Renal cortical epithelial cell (primary cell): ENCODE measurements at regions not wholly inside any gene's neighbourhood (a gene's known extent, or its start where the extent isn't known, plus 50 kb on each side); places are given as distances from the start of the nearest gene placed in this dataset.
"Not testable (repeated sequence)": the region's sequence is repeated elsewhere in the genome, so short reads cannot be mapped to it uniquely, and the experiment has no call there.

Experiments
- DNase-seq: peaks from one replicate; pipeline ENCODE4 v3.0.0-alpha.2; 2011; ENCODE audit warnings: low read depth

- DNase-seq: not testable (repeated sequence)
These were observed 92.1 kb upstream of the MSH6 start for GRCh38 chr2:47690706-47691325.

DNA sequence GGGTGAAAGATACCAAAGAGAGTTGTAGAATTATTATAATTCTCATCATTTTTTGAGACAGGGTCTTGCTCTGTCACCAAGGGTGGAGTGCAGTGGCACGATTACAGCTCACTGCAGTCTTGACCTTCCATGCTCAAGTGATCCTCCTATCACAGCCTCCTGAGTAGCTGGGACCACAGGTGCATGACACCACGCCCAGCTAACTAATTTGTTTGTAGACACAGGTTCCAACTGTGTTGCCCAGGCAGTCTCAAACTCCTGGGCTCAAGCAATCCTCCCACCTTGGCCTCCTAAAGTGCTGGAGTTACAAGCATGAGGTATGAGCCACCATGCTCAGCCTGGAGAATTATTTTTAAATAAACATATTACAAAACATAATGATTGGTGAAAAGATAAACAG, 92.8 kb upstream of the MSH6 start:
- no peak for DNase-seq

- not testable (repeated sequence) for DNase-seq
These were observed 93.8 kb upstream of the MSH6 start for GRCh38 chr2:47689118-47689517.

GRCh38 chr2:47688561-47688960, 94.4 kb upstream of the MSH6 start:
- DNase-seq: no peak

DNA sequence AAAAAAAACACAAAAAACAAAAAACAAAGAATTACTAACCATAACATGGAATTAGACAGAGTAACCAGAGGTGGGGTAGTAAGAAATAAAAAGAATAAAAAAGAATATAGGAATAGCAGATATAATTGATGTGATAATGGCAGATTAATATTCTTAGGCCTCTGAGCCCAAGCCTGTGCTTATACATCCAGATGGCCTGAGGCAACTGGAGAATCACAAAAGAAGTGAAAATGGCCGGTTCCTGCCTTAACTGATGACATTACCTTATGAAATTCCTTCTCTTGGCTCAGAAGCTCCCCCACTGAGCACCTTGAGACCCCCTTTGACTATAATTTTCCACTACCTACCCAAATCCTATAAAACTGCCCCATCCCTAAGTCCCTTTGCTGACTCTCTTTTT, 95.1 kb upstream of the MSH6 start:
- no peak for DNase-seq

DNA sequence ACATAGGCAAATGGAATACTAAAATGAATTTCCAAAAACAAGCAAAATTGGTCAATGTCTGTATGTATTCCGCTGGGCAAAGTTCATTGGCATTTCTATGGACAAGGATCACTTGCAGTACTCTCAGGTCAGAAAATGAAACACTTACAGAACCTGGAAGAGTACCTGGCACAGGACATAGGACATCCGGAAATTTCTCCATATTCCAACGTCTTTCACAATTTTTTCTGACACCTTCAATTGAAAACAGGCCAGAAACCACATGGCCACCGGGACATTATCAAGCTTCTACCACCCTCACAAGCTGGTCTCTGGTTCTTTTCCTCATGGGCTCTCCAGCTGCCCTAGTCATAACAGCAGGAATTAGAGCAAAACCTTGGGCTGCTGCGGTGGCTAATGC, 96.9 kb upstream of the MSH6 start:
- DNase-seq: peak; percentile 21

- DNase-seq: no peak
These were observed 100.7 kb upstream of the MSH6 start for GRCh38 chr2:47682216-47682749.

- no peak for DNase-seq
These were observed 105.6 kb upstream of the KCNK12 start for GRCh38 chr2:47676261-47676926.

GRCh38 chr2:47675196-47675825, 104.5 kb upstream of the KCNK12 start:
- no peak for DNase-seq

GRCh38 chr2:47666332-47666731, 95.5 kb upstream of the KCNK12 start:
- DNase-seq: no peak

GRCh38 chr2:47664817-47665216, 94.0 kb upstream of the KCNK12 start:
- DNase-seq: no peak

- no peak for DNase-seq
These were observed 91.8 kb upstream of the KCNK12 start for GRCh38 chr2:47662552-47662951.

DNA sequence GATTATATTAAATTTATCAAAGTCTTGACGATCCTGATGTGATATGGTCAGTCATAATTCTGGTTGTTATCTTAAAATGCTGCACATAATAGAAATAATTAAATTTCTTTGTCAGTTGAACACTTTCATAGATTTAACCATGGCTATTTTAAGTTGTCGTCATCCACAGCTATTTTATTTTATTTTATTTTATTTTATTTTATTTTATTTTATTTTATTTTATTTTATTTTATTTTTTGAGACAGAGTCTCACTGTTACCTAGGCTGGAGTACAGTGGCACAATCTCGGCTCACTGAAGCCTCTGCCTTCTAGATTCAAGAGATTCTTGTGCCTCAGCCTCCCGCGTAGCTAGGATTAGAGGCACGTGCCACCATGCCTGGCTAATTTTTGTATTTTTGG, 90.5 kb upstream of the KCNK12 start:
- DNase-seq: no peak

DNA sequence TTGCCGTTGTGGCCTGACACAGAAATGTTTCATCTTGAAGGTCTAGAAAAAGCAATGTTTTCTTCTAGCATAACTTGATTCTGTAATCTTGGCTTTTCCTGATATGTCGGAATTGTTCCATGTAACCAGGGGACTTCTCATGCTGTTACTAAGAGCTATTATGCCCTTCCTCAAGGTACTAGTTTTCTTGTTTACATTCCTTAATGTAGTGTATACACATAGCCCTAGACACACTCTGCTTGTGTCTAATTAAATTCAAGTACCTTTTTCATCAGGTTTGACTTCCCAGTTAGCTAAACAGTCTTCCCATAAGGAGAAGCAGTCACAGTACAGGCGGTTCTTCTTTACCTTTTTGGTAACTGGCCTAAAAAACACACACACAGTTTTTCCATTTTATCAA, 89.4 kb upstream of the KCNK12 start:
- DNase-seq: no peak

DNA sequence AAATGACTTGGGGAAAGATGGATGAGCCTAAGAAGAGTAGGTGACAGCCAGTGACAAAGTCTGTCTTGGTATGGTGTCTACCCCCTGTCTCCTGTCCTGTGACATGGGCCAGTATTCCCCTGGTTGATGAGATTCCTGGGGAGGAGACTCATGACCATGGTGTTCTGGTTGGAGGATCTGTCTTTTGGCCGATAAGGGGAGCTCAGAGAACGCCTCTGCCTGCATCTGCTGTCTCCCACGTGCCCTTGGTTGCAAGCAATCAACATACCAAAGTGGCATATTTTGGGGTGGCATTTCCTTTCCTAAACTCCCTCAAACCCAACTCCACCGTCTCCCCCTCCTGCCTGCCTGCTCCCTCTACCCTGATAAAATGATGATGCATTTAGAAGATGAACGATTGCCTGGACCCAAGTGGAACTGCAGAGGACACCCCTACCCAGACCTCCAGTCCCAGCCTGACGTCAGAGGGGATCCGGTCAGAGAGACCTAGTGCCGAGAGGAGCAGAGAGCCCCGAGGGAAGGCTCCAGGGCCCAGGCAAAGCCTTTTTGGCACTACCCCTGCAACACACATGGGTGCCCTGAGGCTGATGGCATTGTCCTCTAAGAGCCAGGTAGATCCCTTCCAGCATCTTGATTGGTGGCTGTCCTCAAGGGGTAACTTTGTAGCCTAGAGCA, 88.0 kb upstream of the KCNK12 start:
- no peak for DNase-seq

GRCh38 chr2:47657886-47658489, 87.2 kb upstream of the KCNK12 start:
- peak; percentile 62 for DNase-seq

GRCh38 chr2:47656715-47657600, 86.2 kb upstream of the KCNK12 start:
- DNase-seq: peak; percentile 85

- DNase-seq: no peak
These were observed 84.7 kb upstream of the KCNK12 start for GRCh38 chr2:47655563-47655880.

DNA sequence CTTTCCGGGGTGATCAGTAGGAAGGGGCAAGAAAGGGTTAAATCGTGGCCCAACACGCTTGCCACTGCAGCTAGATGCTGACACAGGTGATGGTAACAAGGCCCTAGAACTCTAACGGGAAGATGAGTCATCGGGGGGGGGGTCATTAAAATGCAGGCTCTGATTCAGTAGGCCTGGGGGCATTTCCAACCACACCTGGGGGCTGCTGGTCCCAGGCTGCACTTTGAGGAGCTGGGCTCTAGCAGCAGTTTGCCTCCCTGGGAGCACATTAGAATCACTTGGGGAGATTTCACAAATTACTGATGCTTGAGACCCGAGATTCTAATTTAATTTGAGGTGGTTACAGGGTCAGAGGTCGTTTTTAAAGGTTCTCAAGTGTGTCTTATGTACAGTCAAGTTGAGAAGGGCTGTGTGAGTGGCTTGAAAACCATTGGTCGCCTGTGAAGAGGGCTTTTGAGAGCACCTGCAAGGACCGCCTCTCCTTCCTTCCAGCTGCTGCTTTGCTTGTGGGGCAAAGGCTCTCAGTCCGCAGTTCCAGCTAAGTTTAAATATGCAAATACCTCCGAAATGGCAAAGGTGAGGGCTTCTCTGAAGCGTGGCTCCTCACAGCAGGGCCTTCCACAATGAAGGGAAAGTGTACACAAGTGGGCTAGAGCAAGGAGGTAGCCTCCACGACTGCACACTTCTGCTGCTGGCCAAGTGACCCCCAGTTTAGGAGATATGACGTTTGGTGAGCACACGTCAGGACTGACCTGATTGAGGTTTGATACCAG, 84.2 kb upstream of the KCNK12 start:
- peak; percentile 54 for DNase-seq
